ENCODE measurements at regions not wholly inside any gene's neighbourhood (a gene's known extent, or its start where the extent isn't known, plus 50 kb on each side); places are given as distances from the start of the nearest gene placed in this dataset.
A peak's percentile ranks its signal among the peaks of the same experiment; 100 is the strongest.

GRCh38 chr20:50281831-50282591 lies 91.4 kb downstream of the CEBPB start:
- TF ChIP-seq, protein P1, sequence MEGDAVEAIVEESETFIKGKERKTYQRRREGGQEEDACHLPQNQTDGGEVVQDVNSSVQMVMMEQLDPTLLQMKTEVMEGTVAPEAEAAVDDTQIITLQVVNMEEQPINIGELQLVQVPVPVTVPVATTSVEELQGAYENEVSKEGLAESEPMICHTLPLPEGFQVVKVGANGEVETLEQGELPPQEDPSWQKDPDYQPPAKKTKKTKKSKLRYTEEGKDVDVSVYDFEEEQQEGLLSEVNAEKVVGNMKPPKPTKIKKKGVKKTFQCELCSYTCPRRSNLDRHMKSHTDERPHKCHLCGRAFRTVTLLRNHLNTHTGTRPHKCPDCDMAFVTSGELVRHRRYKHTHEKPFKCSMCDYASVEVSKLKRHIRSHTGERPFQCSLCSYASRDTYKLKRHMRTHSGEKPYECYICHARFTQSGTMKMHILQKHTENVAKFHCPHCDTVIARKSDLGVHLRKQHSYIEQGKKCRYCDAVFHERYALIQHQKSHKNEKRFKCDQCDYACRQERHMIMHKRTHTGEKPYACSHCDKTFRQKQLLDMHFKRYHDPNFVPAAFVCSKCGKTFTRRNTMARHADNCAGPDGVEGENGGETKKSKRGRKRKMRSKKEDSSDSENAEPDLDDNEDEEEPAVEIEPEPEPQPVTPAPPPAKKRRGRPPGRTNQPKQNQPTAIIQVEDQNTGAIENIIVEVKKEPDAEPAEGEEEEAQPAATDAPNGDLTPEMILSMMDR (optimal IDR thresholded peaks at IDR 0.05 in 1 of 3, IDR thresholded peaks at IDR 0.05 in 1 of 3, conservative IDR thresholded peaks at IDR 0.05 in 1 of 3; ENCODE audit: extremely low read depth in 1 of 3, insufficient read depth in 2 of 3, low read length in 3 of 3): peak in 1 of 3 experiments; percentile 35
- no peak for TF ChIP-seq EZH2 (IDR thresholded peaks at IDR 0.05; ENCODE audit: low read length)

All from keratinocyte (primary cell).